Fibroblast of skin of left quadriceps (primary cell): ENCODE measurements at regions not wholly inside any gene's neighbourhood (a gene's known extent, or its start where the extent isn't known, plus 50 kb on each side); places are given as distances from the start of the nearest gene placed in this dataset.

Experiments
- DNase-seq, 2 experiments: peaks; one replicate each; pipeline ENCODE4 v3.0.0-alpha.2; 2013; ENCODE audit warnings: low read depth in 2 of 2

DNA sequence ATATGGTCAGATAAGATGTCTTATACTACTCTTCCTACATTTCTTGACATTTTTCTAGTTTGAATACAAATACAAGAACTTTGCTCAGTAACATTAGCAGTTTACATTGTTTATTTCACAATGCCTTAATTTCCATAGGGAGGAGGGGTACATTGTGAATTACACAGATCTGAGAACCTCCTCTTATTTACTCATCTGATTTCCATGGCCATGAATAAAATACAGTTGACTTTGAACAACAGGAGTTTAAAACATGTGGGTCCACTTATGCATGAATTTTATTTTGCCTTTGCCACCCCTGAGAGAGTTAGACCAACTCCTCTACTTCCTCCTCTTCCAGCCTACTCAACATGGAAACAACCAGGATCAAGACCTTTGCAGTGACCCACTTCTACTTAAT lies 67.7 kb downstream of the MGST1 start:
- DNase-seq: no peak

DNA sequence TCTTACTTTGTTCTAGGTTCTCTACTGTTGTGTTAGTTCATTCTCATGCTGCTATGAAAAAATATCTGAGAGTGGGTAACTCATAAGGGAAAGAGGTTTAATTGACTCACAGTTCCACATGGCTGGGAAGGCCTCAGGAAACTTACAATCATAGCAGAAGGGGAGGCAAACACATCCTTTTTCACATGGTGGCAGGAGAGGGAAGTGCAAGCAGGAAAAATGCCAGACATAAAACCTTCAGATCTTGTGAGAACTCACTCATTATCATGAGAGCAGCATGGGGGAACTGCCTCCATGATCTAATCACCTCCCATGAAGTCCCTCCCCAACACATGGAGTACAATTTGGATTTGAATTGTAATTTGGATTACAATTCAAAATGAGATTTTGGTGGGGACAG lies 69.6 kb downstream of the MGST1 start:
- no peak for DNase-seq

DNA sequence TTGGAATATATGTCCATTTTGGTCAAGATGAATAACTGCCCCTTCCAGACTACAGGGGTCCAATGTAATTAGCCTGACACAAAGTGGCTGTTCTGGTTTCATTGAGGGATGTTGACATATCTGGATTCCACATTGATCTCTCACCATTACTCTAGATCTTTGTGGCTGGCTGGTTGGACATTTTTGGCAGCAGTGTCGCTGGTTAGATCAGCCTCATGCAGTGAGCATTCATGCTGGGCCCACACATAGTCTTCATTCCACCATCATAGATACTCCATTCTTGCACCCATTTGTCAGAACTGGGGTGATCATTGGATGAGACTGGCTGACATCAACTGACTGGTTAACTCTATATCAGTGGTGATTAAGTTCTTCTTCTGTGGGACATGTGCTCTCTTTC lies 74.4 kb downstream of the MGST1 start:
- DNase-seq: no peak

DNA sequence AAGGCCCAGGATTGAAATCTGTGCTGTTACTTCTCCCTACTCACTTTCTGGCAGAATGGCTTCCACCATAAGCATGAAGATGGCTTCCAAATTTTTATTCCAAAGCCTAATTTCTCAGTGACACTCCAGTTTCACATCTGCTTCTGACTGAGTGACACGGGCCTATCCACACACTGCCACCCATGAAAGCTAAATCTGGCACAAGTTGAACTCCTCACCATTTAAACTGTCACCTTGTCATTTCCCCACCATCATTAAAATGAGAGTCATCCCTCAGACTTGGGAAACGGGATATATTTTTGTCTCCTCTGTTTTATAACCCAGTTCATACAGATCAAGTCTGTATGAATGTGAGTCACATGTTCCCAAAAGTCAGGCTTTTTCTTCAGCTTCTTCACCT lies 77.1 kb downstream of the MGST1 start:
- no peak for DNase-seq

DNA sequence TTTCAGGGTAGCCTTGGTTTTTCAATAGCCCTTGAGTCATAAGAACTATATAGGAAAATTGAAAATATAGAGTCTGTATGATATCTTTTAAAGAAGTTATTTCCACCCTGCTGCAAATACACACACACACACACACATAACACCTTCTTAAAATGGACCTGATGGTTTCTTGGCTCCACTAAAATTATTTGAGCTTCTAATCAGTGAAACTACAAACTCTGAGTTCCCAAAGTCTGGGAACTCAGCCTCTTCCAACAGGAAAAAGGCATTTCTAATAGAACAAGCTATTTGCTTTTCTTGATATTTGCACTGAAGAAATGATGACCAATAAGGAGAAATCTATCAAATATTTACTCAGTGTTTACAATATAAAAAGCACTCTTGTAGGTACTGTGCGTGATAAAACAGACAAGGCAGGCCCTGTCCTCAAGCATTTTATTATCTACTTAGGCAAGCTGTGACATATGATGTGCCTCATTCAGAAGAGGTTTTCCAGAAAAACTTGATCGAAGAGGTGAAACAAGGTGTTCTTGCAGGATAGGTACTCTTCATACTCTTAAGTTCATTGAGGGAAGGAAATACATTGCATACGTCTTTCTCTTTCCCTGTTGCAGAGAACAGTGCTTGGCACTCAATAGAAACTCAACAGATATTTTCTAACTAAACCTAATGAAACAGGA lies 88.6 kb downstream of the MGST1 start:
- DNase-seq: no peak

DNA sequence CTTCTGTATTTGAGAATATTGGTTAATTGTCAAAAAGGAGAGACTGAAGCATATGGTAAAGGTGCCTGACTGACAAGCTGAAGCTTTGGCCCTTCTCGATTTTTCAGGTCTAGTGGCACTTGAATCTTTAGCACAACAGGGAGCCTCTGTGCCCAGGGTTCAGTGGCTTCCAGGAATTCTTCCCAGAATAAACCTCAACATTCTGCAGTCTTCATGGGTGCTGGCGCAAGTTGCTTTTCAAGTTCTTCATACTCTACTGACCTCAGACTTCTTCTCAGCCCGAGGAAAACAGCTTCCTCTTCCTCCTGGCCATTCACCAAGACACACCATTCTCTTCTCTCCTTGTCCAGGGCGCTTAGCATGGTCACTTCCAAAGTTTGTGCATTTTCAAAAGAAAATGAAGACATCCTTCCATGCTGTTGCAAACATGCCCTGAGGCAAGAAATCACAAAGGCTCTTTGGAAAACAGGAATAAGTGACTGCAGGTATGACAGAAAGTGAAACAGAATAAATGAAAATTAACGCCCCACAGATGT lies 89.9 kb downstream of the MGST1 start:
- DNase-seq: no peak

DNA sequence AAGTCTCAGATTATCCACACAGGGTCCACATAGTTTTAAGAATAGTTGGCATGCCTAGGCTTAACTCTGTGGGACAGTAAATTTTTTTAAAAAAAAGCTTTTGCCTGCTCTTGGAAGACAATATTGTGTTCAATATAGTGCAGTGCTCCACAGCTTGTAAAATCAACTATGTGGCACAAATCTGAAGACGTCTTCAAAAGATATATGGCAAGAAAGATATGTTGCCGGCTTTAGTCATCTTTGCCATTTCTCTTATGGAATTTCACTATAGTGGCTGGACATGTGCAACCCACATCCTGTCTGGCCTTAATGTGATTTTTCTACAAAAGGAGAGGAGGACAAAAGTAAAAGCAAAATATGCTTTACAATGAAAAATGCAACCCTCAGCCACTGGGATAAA lies 90.5 kb downstream of the MGST1 start:
- no peak for DNase-seq

DNA sequence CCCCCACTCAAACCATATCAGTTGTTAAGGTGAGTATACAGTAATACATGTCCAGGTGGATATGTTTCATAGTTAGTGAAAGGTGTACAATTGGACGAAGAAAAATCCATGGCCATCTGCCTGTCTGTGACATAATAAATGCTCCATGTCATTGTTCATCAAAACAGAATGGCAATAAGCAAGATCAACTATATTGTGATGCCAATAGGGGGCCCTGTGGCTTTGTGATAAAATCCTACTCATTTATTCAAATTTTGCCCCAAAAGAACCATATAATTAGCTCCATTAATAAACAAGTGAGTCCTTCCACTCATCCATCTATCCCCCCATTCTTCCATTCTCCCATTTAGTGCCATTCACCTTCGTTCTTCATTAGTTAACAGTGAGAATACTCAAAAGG lies 102.0 kb downstream of the MGST1 start:
- DNase-seq: no peak

DNA sequence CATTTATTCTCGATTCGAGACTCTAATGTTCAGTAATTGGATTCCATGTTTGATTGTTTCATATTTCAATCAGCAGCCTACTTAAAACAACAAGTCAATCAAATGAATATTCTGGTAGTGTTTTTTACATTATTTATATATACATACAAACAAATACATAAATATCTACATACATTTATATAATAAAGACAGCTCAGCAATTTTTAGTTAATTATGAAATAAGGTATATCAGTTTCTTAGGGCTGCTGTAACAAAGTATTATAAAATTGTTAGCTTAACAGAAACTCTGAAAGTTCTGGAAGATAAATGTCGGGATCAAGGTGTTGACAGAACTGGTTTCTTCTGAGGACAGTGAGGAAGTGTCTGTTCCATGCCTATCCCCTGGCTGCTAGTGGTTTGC lies 105.9 kb downstream of the MGST1 start:
- no peak for DNase-seq

DNA sequence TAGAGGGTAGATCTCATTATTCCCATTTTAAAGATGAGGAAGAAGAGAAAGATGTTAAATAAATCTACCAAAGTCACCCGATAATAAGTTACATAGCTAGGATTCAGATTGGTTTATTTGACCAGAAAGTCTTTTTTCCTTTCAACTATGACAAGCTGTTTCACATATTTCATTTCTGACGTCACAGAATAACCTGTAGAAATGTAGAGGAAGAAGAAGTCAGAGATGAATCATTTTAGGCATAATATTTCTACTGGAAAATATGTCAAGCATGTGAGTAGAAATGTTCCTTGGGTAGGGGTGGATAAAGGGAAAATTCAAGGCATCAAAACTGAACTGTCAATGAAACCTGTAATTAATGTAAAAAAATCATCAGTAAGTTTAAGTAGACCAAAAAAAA lies 107.0 kb downstream of the MGST1 start:
- DNase-seq: peak in 1 of 2 experiments; percentile 1

DNA sequence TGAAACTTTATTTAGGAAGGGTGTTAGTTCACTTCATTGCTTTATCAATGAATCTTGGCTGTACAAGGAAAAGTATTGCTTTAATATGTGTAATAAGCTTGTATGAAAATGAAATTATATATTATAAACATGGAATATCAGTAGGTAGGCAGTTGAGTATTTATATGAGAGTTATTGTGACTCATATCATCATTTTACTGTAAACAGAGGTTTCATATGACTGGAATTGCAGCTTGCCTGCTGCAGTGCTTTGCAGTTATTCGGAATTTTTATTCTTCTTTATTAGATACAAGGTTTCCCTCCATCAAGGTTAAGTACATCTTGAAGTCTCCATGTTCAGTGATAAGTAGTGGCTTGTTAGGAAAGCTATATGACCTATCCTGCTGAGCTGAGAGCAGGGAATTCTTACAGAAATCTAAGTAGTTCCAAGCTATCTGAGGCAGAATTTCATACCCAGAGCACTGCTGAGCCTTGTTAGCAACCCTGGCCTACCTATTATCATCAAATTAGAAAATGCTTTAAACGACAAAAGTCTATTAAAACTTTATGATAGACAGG lies 111.2 kb downstream of the MGST1 start:
- no peak for DNase-seq

DNA sequence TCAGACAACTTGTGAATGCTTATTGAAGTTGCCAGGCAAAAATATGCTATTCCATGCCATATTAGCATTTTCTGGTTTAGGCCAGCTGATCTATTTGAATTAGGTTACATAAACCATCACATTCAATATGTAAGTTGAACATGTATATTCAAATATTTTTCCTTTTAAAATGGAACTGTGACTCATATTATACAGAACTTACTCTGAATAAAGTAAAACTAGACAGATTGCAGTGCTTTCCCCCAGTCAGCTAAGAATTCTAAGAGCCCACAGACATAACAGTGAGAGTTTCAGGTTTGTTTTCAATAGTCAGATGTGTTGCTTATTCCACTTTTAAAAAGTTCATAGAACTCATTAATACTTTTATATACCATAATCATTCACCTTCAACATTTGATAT lies 119.8 kb downstream of the MGST1 start:
- no peak for DNase-seq

DNA sequence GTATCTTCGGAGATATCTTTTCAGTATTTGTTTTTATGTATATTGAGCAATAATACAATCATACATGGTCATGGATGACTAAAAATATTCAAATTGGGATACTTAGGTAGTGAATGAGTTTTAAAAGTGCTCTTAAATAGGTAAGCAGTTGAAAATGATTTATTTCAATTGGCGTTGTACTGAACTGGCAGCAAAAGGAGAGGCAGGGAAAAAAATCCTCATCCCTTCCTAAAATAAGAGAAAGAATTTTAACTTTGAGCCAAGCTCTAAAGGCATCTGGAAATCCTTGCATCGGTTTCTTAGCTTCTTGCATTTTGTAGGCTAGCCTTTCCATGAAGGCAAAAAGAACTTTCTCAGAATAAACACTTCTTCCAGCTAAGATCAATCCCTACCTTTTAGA lies 125.2 kb downstream of the MGST1 start:
- no peak for DNase-seq

DNA sequence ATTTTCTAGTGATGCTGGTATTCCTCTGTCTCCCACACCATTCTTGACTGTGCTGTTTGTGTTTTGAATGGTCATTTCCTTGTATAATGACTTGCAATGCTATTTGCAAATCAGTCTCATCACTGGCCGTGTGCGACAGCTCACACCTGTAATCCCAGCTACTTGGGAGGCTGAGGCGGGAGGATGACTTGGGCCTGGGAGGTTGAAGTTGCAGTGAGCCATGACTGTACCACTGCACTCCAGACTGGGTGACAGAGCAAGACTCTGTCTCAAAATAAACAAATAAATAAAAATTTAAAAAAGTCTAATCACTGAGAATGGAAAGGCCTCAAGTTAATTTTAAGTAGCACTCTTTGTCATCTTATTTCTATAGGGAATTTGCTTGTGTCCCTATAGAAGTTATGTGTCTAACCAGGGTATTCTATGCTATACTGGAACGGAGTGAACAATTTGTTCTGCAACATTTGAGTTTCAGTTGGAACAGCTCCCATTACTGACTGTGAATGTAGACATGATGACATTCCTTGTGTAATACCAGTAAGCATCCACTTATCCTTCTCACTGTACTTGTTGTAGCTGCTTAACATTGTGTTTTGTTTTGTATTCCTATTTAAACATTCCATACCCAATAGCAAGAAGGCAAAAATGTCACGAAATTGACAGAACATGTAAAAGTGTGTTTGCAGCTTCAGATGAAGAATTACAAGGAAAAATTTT lies 126.3 kb downstream of the MGST1 start:
- peak in 1 of 2 experiments; percentile 1 for DNase-seq

DNA sequence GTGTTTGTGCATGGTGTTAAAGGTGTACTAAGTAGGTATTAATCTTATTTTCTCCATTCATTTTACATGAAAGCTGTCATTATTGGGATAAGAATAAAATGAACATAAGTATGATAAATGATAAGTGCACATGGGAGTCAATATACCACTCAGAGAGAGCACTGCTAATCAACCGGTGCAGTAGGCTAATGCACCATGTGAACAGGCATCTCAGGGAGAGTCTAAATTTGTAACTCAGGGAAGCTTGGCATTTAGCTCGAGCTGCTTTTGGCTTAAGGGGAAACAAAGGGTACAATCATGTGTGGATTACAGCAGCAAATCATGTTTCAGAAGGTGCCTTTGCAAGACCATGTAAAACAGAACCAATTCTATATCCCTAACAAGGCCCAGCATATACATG lies 127.4 kb downstream of the MGST1 start:
- no peak for DNase-seq

DNA sequence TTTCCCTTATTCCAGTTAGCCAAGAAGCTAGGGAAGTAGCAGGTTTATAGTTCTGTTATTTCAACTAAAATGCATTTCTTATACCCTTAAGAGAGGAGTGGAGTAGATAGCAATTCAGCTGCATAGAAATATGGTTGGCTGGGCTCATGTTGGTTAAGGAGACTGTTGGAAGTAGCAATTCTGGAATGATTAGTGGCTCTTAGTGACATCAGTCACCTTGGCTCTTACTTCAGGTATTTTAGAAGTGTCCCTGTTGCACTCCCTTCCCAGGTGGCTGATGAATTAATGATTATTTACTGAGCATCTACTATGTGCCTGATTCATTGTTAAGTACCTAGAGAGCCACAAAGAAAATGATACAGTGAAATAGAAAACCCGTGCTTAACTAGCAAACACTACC lies 128.1 kb downstream of the MGST1 start:
- DNase-seq: no peak

DNA sequence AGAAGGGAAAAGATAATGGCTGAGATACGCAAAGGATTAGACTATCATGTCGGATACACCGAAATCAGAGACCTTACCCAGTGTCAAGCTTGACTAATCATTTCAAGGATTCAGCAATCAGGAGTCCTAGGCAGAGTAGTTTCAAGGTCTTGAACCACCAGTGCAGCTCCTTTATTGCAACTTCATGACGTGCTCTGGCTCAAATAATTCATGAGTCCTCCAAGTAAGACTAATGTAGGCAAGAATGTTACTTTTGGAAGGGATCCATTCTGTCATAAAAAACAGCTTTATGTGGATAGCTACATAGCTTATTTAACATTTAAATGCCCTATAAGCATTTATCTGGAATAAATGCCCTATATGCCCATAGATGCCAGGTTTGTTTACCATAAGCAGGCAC lies 123.2 kb downstream of the LMO3 start:
- peak; percentile 5 to 9 for DNase-seq

DNA sequence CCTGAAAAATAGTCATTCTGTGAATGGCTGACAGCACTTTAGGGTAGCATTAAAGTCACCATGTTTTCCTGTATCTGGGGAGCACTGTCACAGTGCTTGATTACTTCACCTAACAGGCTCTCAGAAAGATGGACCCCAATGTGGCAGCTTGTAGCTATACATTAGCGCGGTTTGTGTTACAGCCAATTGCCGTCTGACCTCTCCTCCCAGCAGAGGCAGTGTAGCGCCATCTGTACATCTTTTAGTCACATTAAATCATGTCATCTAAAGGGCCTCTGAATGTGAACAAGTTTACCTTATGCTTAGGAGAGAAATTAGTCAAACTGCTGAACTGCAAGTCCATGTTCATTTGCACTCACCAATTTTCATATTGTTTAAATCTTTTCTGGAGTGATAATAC lies 113.7 kb downstream of the LMO3 start:
- no peak for DNase-seq

DNA sequence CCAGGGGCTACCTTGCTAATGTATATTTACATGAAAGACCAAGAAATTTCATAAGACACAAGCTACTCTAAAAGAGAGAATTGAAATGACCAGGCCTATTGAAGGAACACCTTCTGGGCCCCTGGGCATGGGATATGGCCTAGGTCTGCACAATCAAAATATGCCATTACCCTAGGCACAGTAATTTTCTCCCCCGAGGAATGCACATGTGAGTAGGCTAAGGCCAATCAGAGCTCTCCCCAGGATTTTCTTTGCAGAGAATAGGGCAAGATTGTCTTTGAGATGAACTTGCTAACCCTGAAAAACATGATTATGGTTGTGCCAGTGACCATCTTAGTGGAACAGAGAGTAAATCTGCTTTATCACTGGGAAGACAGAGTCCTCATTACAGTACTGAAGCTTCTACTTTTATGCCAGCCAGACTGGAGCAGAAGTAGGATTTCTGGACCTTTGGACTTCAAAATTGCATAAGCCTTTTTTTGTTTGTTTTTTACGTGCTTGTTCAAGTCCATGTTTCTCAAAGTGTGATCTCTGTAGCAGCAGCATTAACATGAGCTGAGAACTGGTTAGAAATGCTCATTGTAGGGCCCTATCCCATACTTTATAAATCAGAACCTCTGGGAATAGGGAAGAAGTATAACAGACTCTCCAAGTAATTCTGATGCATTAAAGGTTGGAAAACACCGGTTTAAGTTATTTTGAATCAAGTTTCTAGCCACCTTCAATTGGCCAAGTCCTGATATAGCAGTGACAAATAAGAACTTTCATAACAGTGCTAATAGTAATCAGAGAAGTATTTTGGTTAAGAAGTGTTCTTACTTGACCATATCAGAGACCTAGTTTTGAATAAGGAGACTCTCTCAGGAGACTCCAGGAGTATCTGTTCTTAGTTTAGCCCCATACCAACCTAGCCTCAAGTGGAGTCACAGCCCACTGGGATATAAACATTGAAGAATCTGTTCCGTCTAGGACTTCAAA lies 112.9 kb downstream of the LMO3 start:
- no peak for DNase-seq

DNA sequence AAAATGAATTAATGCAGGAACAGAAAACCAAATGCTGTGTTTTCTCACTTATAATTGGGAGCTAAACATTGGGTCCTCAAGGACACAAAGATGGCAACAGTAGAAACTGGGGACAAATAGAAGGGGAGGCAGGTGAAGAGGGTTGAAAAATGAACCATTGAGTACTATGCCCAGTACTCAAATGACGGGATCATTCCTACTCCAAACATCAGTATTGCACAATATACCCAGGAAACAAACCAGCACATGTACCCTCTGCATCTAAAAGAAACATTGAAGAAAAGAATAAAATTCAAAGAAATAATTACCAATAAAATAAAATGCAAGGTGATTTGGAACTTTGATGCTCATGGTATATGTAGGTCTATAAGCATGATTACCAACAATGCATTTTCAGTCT lies 110.8 kb downstream of the LMO3 start:
- no peak for DNase-seq
